Liver (tissue), 8 donors: ENCODE measurements at regions not wholly inside any gene's neighbourhood (a gene's known extent, or its start where the extent isn't known, plus 50 kb on each side); places are given as distances from the start of the nearest gene placed in this dataset.

Experiments used
- DNase-seq: peaks from one replicate; pipeline ENCODE4 v3.0.0-alpha.2; 2017; ENCODE audit warnings: low spot score
- H3K27ac ChIP-seq, 2 donors: one replicate each; pipeline ENCODE4 v1.7.0; 2013; ENCODE audit warnings: inconsistent platforms in 2 of 2, low read length in 2 of 2, control low read depth in 1 of 2, low read depth in 1 of 2, mild to moderate bottlenecking in 1 of 2
- H3K27me3 ChIP-seq, 4 donors: one replicate each; pipeline versions ENCODE4 v1.6.1 to v1.7.0; 2013; ENCODE audit warnings: low read length in 3 of 4, inconsistent platforms in 1 of 4, mild to moderate bottlenecking in 1 of 4, moderate library complexity in 1 of 4; ENCODE audit not compliant: control insufficient read depth in 4 of 4, insufficient read depth in 4 of 4
- H3K36me3 ChIP-seq, 4 donors: one replicate each; pipeline versions ENCODE4 v1.6.1 to v1.7.0; 2013; ENCODE audit warnings: low read length in 3 of 4, mild to moderate bottlenecking in 3 of 4, low read depth in 1 of 4, moderate library complexity in 1 of 4; ENCODE audit not compliant: control insufficient read depth in 4 of 4, insufficient read depth in 3 of 4
- H3K4me1 ChIP-seq, 4 donors: one replicate each; pipeline versions ENCODE4 v1.6.1 to v1.7.0; 2013; ENCODE audit warnings: low read length in 3 of 4, mild to moderate bottlenecking in 3 of 4, moderate library complexity in 1 of 4; ENCODE audit not compliant: control insufficient read depth in 4 of 4, insufficient read depth in 4 of 4
- H3K4me3 ChIP-seq, 3 donors: one replicate each; pipeline versions ENCODE4 v1.6.1 to v1.7.0; 2013; ENCODE audit warnings: low read length in 3 of 3, control low read depth in 1 of 3, low read depth in 1 of 3, mild to moderate bottlenecking in 1 of 3
- H3K9ac ChIP-seq, 2 donors: one replicate each; pipeline ENCODE4 v1.7.0; 2013; ENCODE audit warnings: low read length in 2 of 2, mild to moderate bottlenecking in 2 of 2, moderate library complexity in 2 of 2, control low read depth in 1 of 2, low read depth in 1 of 2
- H3K9me3 ChIP-seq, 4 donors: one replicate each; pipeline versions ENCODE4 v1.6.1 to v1.7.0; 2013; ENCODE audit warnings: low read length in 3 of 4; ENCODE audit not compliant: control insufficient read depth in 4 of 4
- ATF3 ChIP-seq: IDR thresholded peaks from 2 replicates; pipeline ENCODE4 v1.6.1; 2016; ENCODE audit warnings: antibody characterized with exemption
- CTCF ChIP-seq: fragments of 150-350 bp; IDR thresholded peaks from 2 replicates; pipeline ENCODE4 v1.5.1; 2017; ENCODE audit warnings: improper control_type of control experiment, low read depth, low read length; ENCODE audit not compliant: missing input control
- FOXA1 ChIP-seq: IDR thresholded peaks from 2 replicates; pipeline ENCODE4 v1.6.1; 2016; ENCODE audit warnings: antibody characterized with exemption
- FOXA2 ChIP-seq: IDR thresholded peaks from 2 replicates; pipeline ENCODE4 v1.6.1; 2016; ENCODE audit warnings: antibody characterized with exemption
- GABPA ChIP-seq, 2 donors: IDR thresholded peaks in 1 of 2; conservative IDR thresholded peaks in 1 of 2; 2 replicates each; pipeline ENCODE4 v1.6.1; 2016; ENCODE audit warnings: antibody characterized with exemption in 2 of 2, mild to moderate bottlenecking in 1 of 2, moderate library complexity in 1 of 2
- HNF4A ChIP-seq, 2 donors: conservative IDR thresholded peaks; 2 replicates each; pipeline ENCODE4 v1.6.1; 2016; ENCODE audit warnings: antibody characterized with exemption in 2 of 2, mild to moderate bottlenecking in 2 of 2
- HNF4G ChIP-seq: IDR thresholded peaks from 2 replicates; pipeline ENCODE4 v1.6.1; 2016; ENCODE audit warnings: antibody characterized with exemption
- JUND ChIP-seq, 2 donors: IDR thresholded peaks; 2 replicates each; pipeline ENCODE4 v1.6.1; 2016; ENCODE audit warnings: antibody characterized with exemption in 2 of 2
- MAX ChIP-seq: IDR thresholded peaks from 2 replicates; pipeline ENCODE4 v1.6.1; 2016; ENCODE audit warnings: antibody characterized with exemption
- REST ChIP-seq: IDR thresholded peaks from 2 replicates; pipeline ENCODE4 v1.6.1; 2016; ENCODE audit warnings: antibody characterized with exemption, mild to moderate bottlenecking
- RXRA ChIP-seq, 2 donors: IDR thresholded peaks; 2 replicates each; pipeline ENCODE4 v1.6.1; 2017 to 2018; ENCODE audit warnings: antibody characterized with exemption in 2 of 2, mild to moderate bottlenecking in 1 of 2
- SP1 ChIP-seq: IDR thresholded peaks from 2 replicates; pipeline ENCODE4 v1.6.1; 2018; ENCODE audit warnings: antibody characterized with exemption, mild to moderate bottlenecking
- YY1 ChIP-seq: IDR thresholded peaks from 2 replicates; pipeline ENCODE4 v1.6.1; 2016; ENCODE audit warnings: antibody characterized with exemption, mild to moderate bottlenecking
- ZBTB33 ChIP-seq: IDR thresholded peaks from 2 replicates; pipeline ENCODE4 v1.6.1; 2016; ENCODE audit warnings: antibody characterized with exemption
- WGBS: extraction: QIAGEN DNeasy Blood & Tissue Kit; methylation state at CpG from one replicate; pipeline ENCODE4 v1.1.7; 2013; 5-methylcytosine and 5-hydroxymethylcytosine counted together
- donor health status: healthy.
- donor health status: healthy.
- donor health status: healthy.
- donor health status: healthy.
- donor health status: healthy.

GRCh38 chr1:172977296-172978017 lies 73.3 kb downstream of the TNFSF18 start:
- Histone ChIP-seq H3K27ac (no peak overlapping the region), H3K9ac (no peak overlapping the region), H3K4me1 (peaks cover 0 to 16% (median 14%) of the 10 kb centered on the region in 4 donors), H3K4me3 (no peak overlapping the region), H3K36me3 (no peaks in the 10 kb centered on the region), H3K9me3 (no peaks in the 10 kb centered on the region), H3K27me3 (no peaks in the 10 kb centered on the region)
- WGBS = 66% methylated on average over 5 of the region's 5 CpGs
- DNase-seq = no peak
- TF ChIP-seq ZBTB33 (no peak), JUND (IDR thresholded peaks at IDR 0.05) (no peak), GABPA (IDR thresholded peaks at IDR 0.05 in 1 of 2, conservative IDR thresholded peaks at IDR 0.05 in 1 of 2) (no peak), HNF4G (no peak), FOXA1 (no peak), RXRA (IDR thresholded peaks at IDR 0.05) (no peak), ATF3 (no peak), REST (no peak), CTCF (no peak)

GRCh38 chr1:172978595-172978994 lies 72.1 kb downstream of the TNFSF18 start:
- Histone ChIP-seq H3K4me3 (no peak overlapping the region), H3K27me3 (no peaks in the 10 kb centered on the region), H3K27ac (no peak overlapping the region), H3K9me3 (no peaks in the 10 kb centered on the region), H3K36me3 (no peaks in the 10 kb centered on the region), H3K9ac (no peak overlapping the region), H3K4me1 (peaks cover 0 to 16% (median 14%) of the 10 kb centered on the region in 4 donors)
- DNase-seq = no peak
- 75% methylated on average over 3 of the region's 3 CpGs for WGBS
- no peak for TF ChIP-seq REST
- no peak for TF ChIP-seq HNF4A (conservative IDR thresholded peaks at IDR 0.05)
- no peak for TF ChIP-seq GABPA (IDR thresholded peaks at IDR 0.05 in 1 of 2, conservative IDR thresholded peaks at IDR 0.05 in 1 of 2)
- TF ChIP-seq YY1 = no peak
- no peak for TF ChIP-seq RXRA (IDR thresholded peaks at IDR 0.05)
- TF ChIP-seq CTCF = no peak
- TF ChIP-seq MAX = no peak
- no peak for TF ChIP-seq FOXA2
- no peak for TF ChIP-seq SP1
- no peak for TF ChIP-seq ZBTB33
